ENCODE measurements at regions not wholly inside any gene's neighbourhood (a gene's known extent, or its start where the extent isn't known, plus 50 kb on each side); places are given as distances from the start of the nearest gene placed in this dataset.

- TF ChIP-seq POLR2AphosphoS5 (IDR thresholded peaks at IDR 0.05; ENCODE audit: low read depth, low read length) (no peak), YY1 (IDR thresholded peaks at IDR 0.05; ENCODE audit: low read depth) (no peak), RCOR1 (IDR thresholded peaks at IDR 0.05; ENCODE audit: low read length) (no peak), CTCF (IDR thresholded peaks at IDR 0.05) (no peak), GABPA (IDR thresholded peaks at IDR 0.05; ENCODE audit: low read depth) (no peak), ELF1 (IDR thresholded peaks at IDR 0.05) (no peak), NRF1 (IDR thresholded peaks at IDR 0.05; ENCODE audit: low read depth, low read length) (no peak), FOSL2 (IDR thresholded peaks at IDR 0.05; ENCODE audit: borderline replicate concordance, low read depth) (no peak), RFX5 (IDR thresholded peaks at IDR 0.05; ENCODE audit: low read length) (no peak), EP300 (IDR thresholded peaks at IDR 0.05; ENCODE audit: borderline replicate concordance in 1 of 2, low read depth in 1 of 2, low read length in 1 of 2) (no peak)
- TF ChIP-seq, protein P1, sequence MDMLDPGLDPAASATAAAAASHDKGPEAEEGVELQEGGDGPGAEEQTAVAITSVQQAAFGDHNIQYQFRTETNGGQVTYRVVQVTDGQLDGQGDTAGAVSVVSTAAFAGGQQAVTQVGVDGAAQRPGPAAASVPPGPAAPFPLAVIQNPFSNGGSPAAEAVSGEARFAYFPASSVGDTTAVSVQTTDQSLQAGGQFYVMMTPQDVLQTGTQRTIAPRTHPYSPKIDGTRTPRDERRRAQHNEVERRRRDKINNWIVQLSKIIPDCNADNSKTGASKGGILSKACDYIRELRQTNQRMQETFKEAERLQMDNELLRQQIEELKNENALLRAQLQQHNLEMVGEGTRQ (IDR thresholded peaks at IDR 0.05; ENCODE audit: borderline replicate concordance, low read depth, low read length) = no peak
Observed at GRCh38 chr5:83789371-83789770, 68.7 kb upstream of the HAPLN1 start.

Data from SK-N-SH (cell line).